IPS-15b (cell line): ENCODE measurements at regions not wholly inside any gene's neighbourhood (a gene's known extent, or its start where the extent isn't known, plus 50 kb on each side); places are given as distances from the start of the nearest gene placed in this dataset.

Experiments used
- H3K27me3 ChIP-seq: one replicate; pipeline ENCODE4 v1.6.1; 2013; ENCODE audit warnings: low read length; ENCODE audit not compliant: control insufficient read depth, insufficient read depth
- H3K36me3 ChIP-seq: one replicate; pipeline ENCODE4 v1.6.1; 2013; ENCODE audit warnings: low read length; ENCODE audit not compliant: control insufficient read depth, insufficient read depth
- H3K4me1 ChIP-seq: one replicate; pipeline ENCODE4 v1.6.1; 2013; ENCODE audit warnings: mild to moderate bottlenecking, low read length; ENCODE audit not compliant: control insufficient read depth, insufficient read depth
- H3K4me3 ChIP-seq: one replicate; pipeline ENCODE4 v1.5.1; 2013; ENCODE audit warnings: low read depth, low read length
- H3K9ac ChIP-seq: one replicate; pipeline ENCODE4 v1.6.1; 2013; ENCODE audit warnings: low read depth, mild to moderate bottlenecking, low read length
- H3K9me3 ChIP-seq: one replicate; pipeline ENCODE4 v1.6.1; 2013; ENCODE audit warnings: mild to moderate bottlenecking, low read length; ENCODE audit not compliant: control insufficient read depth, insufficient read depth

GRCh38 chr10:57846307-57847065 lies 421.2 kb downstream of the IPMK start:
- Histone ChIP-seq H3K4me3 (no peak overlapping the region), H3K27me3 (no peaks in the 10 kb centered on the region), H3K9ac (no peak overlapping the region), H3K36me3 (peaks cover 2% of the 10 kb centered on the region), H3K9me3 (no peaks in the 10 kb centered on the region), H3K4me1 (no peaks in the 10 kb centered on the region)

GRCh38 chr10:57844387-57844998 lies 423.2 kb downstream of the IPMK start:
- H3K9me3 ChIP-seq = no peaks in the 10 kb centered on the region
- H3K27me3 ChIP-seq = no peaks in the 10 kb centered on the region
- peaks cover 2% of the 10 kb centered on the region for H3K36me3 ChIP-seq
- no peak overlapping the region for H3K4me3 ChIP-seq
- no peaks in the 10 kb centered on the region for H3K4me1 ChIP-seq
- H3K9ac ChIP-seq = no peak overlapping the region

- Histone ChIP-seq H3K27me3 (no peaks in the 10 kb centered on the region), H3K4me1 (no peaks in the 10 kb centered on the region), H3K36me3 (no peaks in the 10 kb centered on the region), H3K4me3 (no peak overlapping the region), H3K9ac (no peak overlapping the region), H3K9me3 (no peaks in the 10 kb centered on the region)
Measured at GRCh38 chr10:57830877-57831560, 436.7 kb downstream of the IPMK start.

DNA sequence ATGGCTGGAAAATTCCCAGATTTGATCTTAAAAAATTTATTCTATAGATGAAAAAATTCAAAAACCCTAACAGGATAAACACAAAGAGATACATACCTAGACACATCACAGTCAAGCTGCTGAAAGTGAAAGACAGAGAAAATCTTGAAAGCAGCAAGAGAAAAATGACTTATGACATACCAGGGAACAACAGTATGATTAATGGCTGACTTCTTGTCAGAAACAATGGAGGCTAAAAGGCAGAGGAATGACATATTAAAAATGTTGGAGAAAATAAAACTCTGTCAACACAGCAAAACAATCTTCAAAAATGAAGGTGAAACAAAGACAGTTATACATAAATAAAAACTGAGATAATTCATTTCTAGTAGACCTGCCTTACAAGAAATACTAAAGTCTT lies 442.7 kb downstream of the IPMK start:
- Histone ChIP-seq H3K9me3 (no peaks in the 10 kb centered on the region), H3K4me1 (no peaks in the 10 kb centered on the region), H3K9ac (no peak overlapping the region), H3K27me3 (no peaks in the 10 kb centered on the region), H3K4me3 (no peak overlapping the region), H3K36me3 (no peaks in the 10 kb centered on the region)

- H3K4me1 ChIP-seq = no peaks in the 10 kb centered on the region
- H3K9me3 ChIP-seq = no peaks in the 10 kb centered on the region
- H3K27me3 ChIP-seq = no peaks in the 10 kb centered on the region
- no peaks in the 10 kb centered on the region for H3K36me3 ChIP-seq
- no peak overlapping the region for H3K9ac ChIP-seq
- H3K4me3 ChIP-seq = no peak overlapping the region
Measured at GRCh38 chr10:57823398-57823797, 444.3 kb downstream of the IPMK start.

DNA sequence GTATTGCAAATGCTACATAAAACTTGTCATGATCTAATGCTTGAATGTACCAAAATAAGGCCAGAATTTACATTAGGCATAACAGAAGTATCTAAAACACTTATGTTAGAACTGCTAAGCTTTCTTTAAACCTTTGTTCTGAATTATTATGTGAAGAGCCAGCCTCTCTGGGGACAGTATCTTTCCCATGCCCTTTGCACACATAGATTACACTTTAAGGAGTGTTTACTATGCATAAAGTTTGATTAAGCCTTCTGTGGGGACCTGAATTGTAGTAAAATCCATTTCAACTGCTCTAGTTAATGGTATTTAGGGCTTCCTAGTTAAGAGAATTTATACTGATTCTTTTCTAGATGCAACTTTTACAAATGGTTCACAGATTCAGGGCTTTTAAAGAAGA lies 444.7 kb downstream of the IPMK start:
- Histone ChIP-seq H3K27me3 (no peaks in the 10 kb centered on the region), H3K4me3 (no peak overlapping the region), H3K4me1 (no peaks in the 10 kb centered on the region), H3K36me3 (no peaks in the 10 kb centered on the region), H3K9ac (no peak overlapping the region), H3K9me3 (no peaks in the 10 kb centered on the region)

GRCh38 chr10:57818522-57818921 lies 449.2 kb downstream of the IPMK start:
- Histone ChIP-seq H3K4me1 (no peaks in the 10 kb centered on the region), H3K36me3 (no peaks in the 10 kb centered on the region), H3K4me3 (no peak overlapping the region), H3K9ac (no peak overlapping the region), H3K27me3 (no peaks in the 10 kb centered on the region), H3K9me3 (no peaks in the 10 kb centered on the region)

GRCh38 chr10:57817741-57818140 lies 450.0 kb downstream of the IPMK start:
- Histone ChIP-seq H3K4me1 (no peaks in the 10 kb centered on the region), H3K9me3 (no peaks in the 10 kb centered on the region), H3K4me3 (no peak overlapping the region), H3K27me3 (no peaks in the 10 kb centered on the region), H3K9ac (no peak overlapping the region), H3K36me3 (no peaks in the 10 kb centered on the region)

DNA sequence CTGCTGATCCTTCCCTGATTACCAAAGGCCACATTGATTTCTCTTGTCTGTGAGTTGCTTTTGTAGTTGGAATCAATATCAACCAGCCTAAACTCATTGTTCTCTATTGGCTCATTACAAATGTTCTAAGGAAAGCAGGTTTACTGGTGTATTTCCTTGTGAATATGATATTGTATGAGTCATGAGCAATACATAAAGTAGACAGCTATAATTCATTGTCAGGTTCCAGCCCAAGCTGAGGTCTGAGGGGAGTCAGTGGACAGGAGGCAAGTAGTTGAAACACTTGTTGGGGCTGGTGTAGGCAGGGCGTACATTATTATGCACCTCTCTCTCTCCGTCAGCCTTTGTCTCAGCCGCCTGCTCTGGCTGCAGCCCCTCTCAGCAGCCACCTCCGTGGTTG lies 451.7 kb downstream of the IPMK start:
- H3K9me3 ChIP-seq = no peaks in the 10 kb centered on the region
- no peak overlapping the region for H3K9ac ChIP-seq
- H3K4me3 ChIP-seq = no peak overlapping the region
- no peaks in the 10 kb centered on the region for H3K36me3 ChIP-seq
- no peaks in the 10 kb centered on the region for H3K27me3 ChIP-seq
- no peaks in the 10 kb centered on the region for H3K4me1 ChIP-seq

- no peak overlapping the region for H3K9ac ChIP-seq
- no peak overlapping the region for H3K4me3 ChIP-seq
- no peaks in the 10 kb centered on the region for H3K36me3 ChIP-seq
- H3K27me3 ChIP-seq = no peaks in the 10 kb centered on the region
- no peaks in the 10 kb centered on the region for H3K9me3 ChIP-seq
- peaks cover 6% of the 10 kb centered on the region for H3K4me1 ChIP-seq
Measured at GRCh38 chr10:57809961-57810360, 457.7 kb downstream of the IPMK start.

GRCh38 chr10:57807906-57808305 lies 459.8 kb downstream of the IPMK start:
- no peak overlapping the region for H3K9ac ChIP-seq
- no peak overlapping the region for H3K4me3 ChIP-seq
- no peaks in the 10 kb centered on the region for H3K27me3 ChIP-seq
- H3K4me1 ChIP-seq = peaks cover 6% of the 10 kb centered on the region
- H3K9me3 ChIP-seq = no peaks in the 10 kb centered on the region
- H3K36me3 ChIP-seq = no peaks in the 10 kb centered on the region

DNA sequence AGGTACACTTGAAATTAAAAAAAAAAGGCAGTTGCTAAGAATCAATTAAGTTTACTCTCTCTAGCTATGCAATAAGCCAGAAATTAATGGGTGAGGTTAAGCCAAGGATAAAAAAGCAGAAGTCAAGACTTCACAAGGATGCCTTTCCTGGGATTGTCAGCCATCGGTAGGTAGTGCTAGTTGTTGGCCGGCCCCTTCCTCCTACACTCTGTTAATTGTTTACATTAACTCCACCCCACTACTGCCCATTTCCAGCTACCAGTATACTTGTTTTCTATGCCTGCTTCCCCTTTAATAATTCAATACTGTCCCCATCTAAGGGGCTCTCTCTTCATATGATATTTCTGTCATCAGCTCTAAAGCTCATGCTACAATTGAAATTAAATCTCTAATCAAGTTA lies 461.0 kb downstream of the IPMK start:
- H3K36me3 ChIP-seq = no peaks in the 10 kb centered on the region

More for the DNA sequence above, 461.0 kb downstream of the IPMK start:
- H3K27me3 ChIP-seq = no peaks in the 10 kb centered on the region
- no peak overlapping the region for H3K9ac ChIP-seq
- H3K4me1 ChIP-seq = peaks cover 6% of the 10 kb centered on the region
- H3K9me3 ChIP-seq = no peaks in the 10 kb centered on the region
- no peak overlapping the region for H3K4me3 ChIP-seq
